CD14-positive monocyte (primary cell): ENCODE measurements at regions not wholly inside any gene's neighbourhood (a gene's known extent, or its start where the extent isn't known, plus 50 kb on each side); places are given as distances from the start of the nearest gene placed in this dataset.

Source experiments
- DNase-seq, 3 donors: peaks; one replicate each; pipeline ENCODE4 v3.0.0-alpha.2; 2011 to 2022
- H2AFZ ChIP-seq: 2 replicates; pipeline ENCODE4 v1.6.0; 2012; ENCODE audit warnings: mild to moderate bottlenecking, low read depth, low read length, inconsistent platforms; ENCODE audit not compliant: insufficient read depth, poor library complexity, severe bottlenecking
- H3K27ac ChIP-seq, 2 donors: 1 replicate in 1 of 2; 2 replicates in 1 of 2; pipeline ENCODE4 v1.5.1; 2012 to 2013; ENCODE audit warnings: low read length in 2 of 2, control low read depth in 1 of 2, inconsistent platforms in 1 of 2, low read depth in 1 of 2, mild to moderate bottlenecking in 1 of 2
- H3K27me3 ChIP-seq, 2 donors: one replicate each; pipeline versions ENCODE4 v1.6.0 to v1.6.1; 2011 to 2013; ENCODE audit warnings: low read length in 2 of 2; ENCODE audit not compliant: control insufficient read depth in 2 of 2, insufficient read depth in 2 of 2
- H3K36me3 ChIP-seq, 2 donors: replicated peaks in 1 of 2; 1 replicate in 1 of 2; 2 replicates in 1 of 2; pipeline versions ENCODE4 v1.5.1 to v1.6.1; 2012 to 2013; ENCODE audit warnings: low read length in 2 of 2, control low read depth in 1 of 2, inconsistent platforms in 1 of 2, mild to moderate bottlenecking in 1 of 2; ENCODE audit not compliant: insufficient read depth in 2 of 2, control insufficient read depth in 1 of 2
- H3K4me1 ChIP-seq, 2 donors: 1 replicate in 1 of 2; 2 replicates in 1 of 2; pipeline versions ENCODE4 v1.5.1 to v1.6.1; 2012 to 2013; ENCODE audit warnings: low read length in 2 of 2, control low read depth in 1 of 2, inconsistent platforms in 1 of 2, mild to moderate bottlenecking in 1 of 2, moderate library complexity in 1 of 2; ENCODE audit not compliant: insufficient read depth in 2 of 2, control insufficient read depth in 1 of 2
- H3K4me2 ChIP-seq: replicated peaks from 2 replicates; pipeline ENCODE3; 2012; ENCODE audit warnings: low read length, moderate library complexity, mild to moderate bottlenecking; ENCODE audit not compliant: poor library complexity, severe bottlenecking; ENCODE audit errors: extremely low read depth
- H3K4me3 ChIP-seq, 3 experiments: fragments of 200-600 bp in 1 of 3; sonication (generic) in 1 of 3; replicated peaks in 1 of 3; 1 replicate in 2 of 3; 2 replicates in 1 of 3; pipeline ENCODE4 v1.5.1; 2011 to 2013; ENCODE audit warnings: low read length in 3 of 3, mild to moderate bottlenecking in 3 of 3, control low read depth in 2 of 3, low read depth in 2 of 3, inconsistent platforms in 1 of 3, moderate library complexity in 1 of 3
- H3K79me2 ChIP-seq: 2 replicates; pipeline ENCODE4 v1.6.0; 2012; ENCODE audit warnings: mild to moderate bottlenecking, control low read depth, inconsistent platforms, low read length, moderate library complexity; ENCODE audit not compliant: insufficient read depth
- H3K9ac ChIP-seq: 2 replicates; pipeline ENCODE4 v1.6.0; 2017; ENCODE audit warnings: low read length, mild to moderate bottlenecking; ENCODE audit not compliant: insufficient read depth, poor library complexity, severe bottlenecking
- H3K9me3 ChIP-seq, 2 donors: replicated peaks in 1 of 2; 1 replicate in 1 of 2; 2 replicates in 1 of 2; pipeline versions ENCODE4 v1.5.1 to v1.6.1; 2012 to 2013; ENCODE audit warnings: low read length in 2 of 2, control low read depth in 1 of 2; ENCODE audit not compliant: control insufficient read depth in 1 of 2, insufficient read depth in 1 of 2
- H4K20me1 ChIP-seq: 2 replicates; pipeline ENCODE4 v1.6.0; 2012; ENCODE audit warnings: mild to moderate bottlenecking, low read length, control low read depth, moderate library complexity; ENCODE audit not compliant: insufficient read depth
- H3K27ac Mint-ChIP-seq, 7 donors: one replicate each; pipeline ENCODE4 v1.8.0; 2020; ENCODE audit warnings: mild to moderate bottlenecking in 7 of 7, mixed read lengths in 7 of 7, moderate library complexity in 6 of 7, inconsistent platforms in 2 of 7
- H3K27me3 Mint-ChIP-seq, 3 donors: one replicate each; pipeline ENCODE4 v1.8.0; 2021 to 2022; ENCODE audit warnings: low read depth in 3 of 3, mild to moderate bottlenecking in 3 of 3, mixed read lengths in 3 of 3, moderate library complexity in 3 of 3, inconsistent platforms in 1 of 3
- H3K36me3 Mint-ChIP-seq, 2 donors: one replicate each; pipeline ENCODE4 v1.8.0; 2020; ENCODE audit warnings: mixed read lengths in 2 of 2, inconsistent platforms in 1 of 2, mild to moderate bottlenecking in 1 of 2
- H3K4me1 Mint-ChIP-seq: one replicate; pipeline ENCODE4 v1.8.0; 2020; ENCODE audit warnings: mild to moderate bottlenecking, mixed read lengths
- H3K4me3 Mint-ChIP-seq, 2 donors: one replicate each; pipeline ENCODE4 v1.8.0; 2020; ENCODE audit warnings: mild to moderate bottlenecking in 2 of 2, mixed read lengths in 2 of 2, moderate library complexity in 1 of 2
- H3K9me3 Mint-ChIP-seq, 7 donors: one replicate each; pipeline ENCODE4 v1.8.0; 2020 to 2022; ENCODE audit warnings: mixed read lengths in 7 of 7, mild to moderate bottlenecking in 6 of 7, moderate library complexity in 6 of 7, inconsistent platforms in 2 of 7
- WGBS: methylation state at CpG from one replicate; pipeline ENCODE4 v1.1.5; 2013; ENCODE audit warnings: missing lambda C conversion rate; ENCODE audit not compliant: insufficient coverage; 5-methylcytosine and 5-hydroxymethylcytosine counted together
- intact Hi-C, 2 donors: fragments of 100-400 bp; cut with micrococcal nuclease; formaldehyde crosslinking; loops; one replicate each; pipeline versions ENCODE4 v1.15.0 to v1.15.1; 2023
- TF ChIP-seq, protein P1 (sequence below): fragments of 200-600 bp; IDR thresholded peaks from one replicate; pipeline ENCODE4 v1.8.0; 2022; ENCODE audit warnings: antibody characterized with exemption, mild to moderate bottlenecking

DNA sequence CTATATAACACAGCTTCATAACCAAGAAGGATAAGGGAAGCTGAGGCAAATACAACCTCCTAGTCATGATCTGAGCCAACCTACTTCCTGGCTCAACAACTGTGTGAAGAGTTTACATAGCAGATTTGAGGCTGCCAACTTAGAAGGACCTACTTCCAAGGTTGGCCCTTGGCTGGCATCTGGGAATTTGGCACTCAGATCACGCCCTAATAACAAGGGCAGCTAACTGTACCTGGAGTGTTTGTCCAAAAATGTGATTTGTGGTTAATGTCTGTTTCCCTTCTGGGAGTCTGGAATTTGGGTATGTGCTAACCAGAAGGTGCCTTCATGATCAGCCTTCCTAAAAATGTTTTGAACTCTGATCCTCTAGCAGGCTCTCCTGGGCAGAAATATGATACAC is 287.2 kb downstream of the CAAP1 start:
- WGBS, result 100% methylated on average over 1 of the region's 1 CpG
- H3K27ac ChIP-seq, result no peak overlapping the region
- no peak for DNase-seq
- intact Hi-C loops, result no loop called here
- no peak overlapping the region for H3K27ac Mint-ChIP-seq
- TF ChIP-seq, protein P1, sequence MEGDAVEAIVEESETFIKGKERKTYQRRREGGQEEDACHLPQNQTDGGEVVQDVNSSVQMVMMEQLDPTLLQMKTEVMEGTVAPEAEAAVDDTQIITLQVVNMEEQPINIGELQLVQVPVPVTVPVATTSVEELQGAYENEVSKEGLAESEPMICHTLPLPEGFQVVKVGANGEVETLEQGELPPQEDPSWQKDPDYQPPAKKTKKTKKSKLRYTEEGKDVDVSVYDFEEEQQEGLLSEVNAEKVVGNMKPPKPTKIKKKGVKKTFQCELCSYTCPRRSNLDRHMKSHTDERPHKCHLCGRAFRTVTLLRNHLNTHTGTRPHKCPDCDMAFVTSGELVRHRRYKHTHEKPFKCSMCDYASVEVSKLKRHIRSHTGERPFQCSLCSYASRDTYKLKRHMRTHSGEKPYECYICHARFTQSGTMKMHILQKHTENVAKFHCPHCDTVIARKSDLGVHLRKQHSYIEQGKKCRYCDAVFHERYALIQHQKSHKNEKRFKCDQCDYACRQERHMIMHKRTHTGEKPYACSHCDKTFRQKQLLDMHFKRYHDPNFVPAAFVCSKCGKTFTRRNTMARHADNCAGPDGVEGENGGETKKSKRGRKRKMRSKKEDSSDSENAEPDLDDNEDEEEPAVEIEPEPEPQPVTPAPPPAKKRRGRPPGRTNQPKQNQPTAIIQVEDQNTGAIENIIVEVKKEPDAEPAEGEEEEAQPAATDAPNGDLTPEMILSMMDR, result no peak
- H3K9me3 Mint-ChIP-seq, result peaks cover 0 to 7% (median 3%) of the 10 kb centered on the region in 7 donors
- no peak overlapping the region for H3K4me2 ChIP-seq
- no peaks in the 10 kb centered on the region for H3K36me3 ChIP-seq
- no peaks in the 10 kb centered on the region for H3K4me1 Mint-ChIP-seq
- no peaks in the 10 kb centered on the region for H3K9me3 ChIP-seq
- H3K4me1 ChIP-seq, result no peaks in the 10 kb centered on the region
- H3K79me2 ChIP-seq, result no peaks in the 10 kb centered on the region
- H3K4me3 ChIP-seq, result no peak overlapping the region
- no peaks in the 10 kb centered on the region for H3K27me3 Mint-ChIP-seq
- H3K9ac ChIP-seq, result no peak overlapping the region
- no peaks in the 10 kb centered on the region for H3K27me3 ChIP-seq
- H3K36me3 Mint-ChIP-seq, result no peaks in the 10 kb centered on the region
- H2AFZ ChIP-seq, result no peak overlapping the region
- H3K4me3 Mint-ChIP-seq, result no peak overlapping the region
- H4K20me1 ChIP-seq, result no peaks in the 10 kb centered on the region

DNA sequence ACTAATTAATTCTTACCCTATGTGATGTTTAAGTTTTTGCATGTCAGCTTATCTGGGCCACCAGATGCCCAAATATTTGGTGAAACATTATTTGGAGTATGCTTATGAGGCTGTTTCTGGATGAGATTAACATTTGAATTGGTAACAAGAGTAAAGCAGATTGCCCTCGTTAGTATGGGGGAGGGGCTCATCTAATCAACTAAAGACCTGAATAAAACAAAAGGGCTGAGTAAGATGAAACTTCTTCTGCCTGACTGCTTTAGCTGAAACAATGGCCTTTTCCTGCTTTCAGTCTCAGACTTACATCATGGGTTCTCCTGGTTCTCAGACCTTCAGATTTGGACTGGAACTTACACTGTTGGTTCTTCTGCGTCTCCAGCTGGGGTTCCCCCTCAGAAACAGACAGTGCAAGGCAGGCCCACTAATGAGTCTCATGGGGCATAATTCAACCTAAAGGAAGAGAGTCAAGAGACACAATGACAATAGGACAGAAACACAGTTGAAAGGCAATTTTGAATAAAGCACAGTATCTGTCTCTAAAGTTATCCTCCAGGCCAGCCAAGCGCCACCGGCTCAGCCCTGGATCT is 288.4 kb downstream of the CAAP1 start:
- no peaks in the 10 kb centered on the region for H3K4me1 Mint-ChIP-seq
- DNase-seq, result no peak
- H3K4me3 Mint-ChIP-seq, result no peak overlapping the region
- WGBS, result 100% methylated on average over 1 of the region's 4 CpGs
- intact Hi-C loops, result no loop called here
- Histone ChIP-seq H3K4me3 (no peak overlapping the region), H3K36me3 (no peaks in the 10 kb centered on the region), H3K27ac (no peak overlapping the region), H3K4me1 (no peaks in the 10 kb centered on the region), H3K79me2 (no peaks in the 10 kb centered on the region), H3K9ac (no peak overlapping the region), H3K4me2 (no peak overlapping the region), H4K20me1 (no peaks in the 10 kb centered on the region), H3K27me3 (no peaks in the 10 kb centered on the region), H3K9me3 (no peaks in the 10 kb centered on the region), H2AFZ (no peak overlapping the region)
- peak overlapping the region in 1 of 7 donors; percentile 58 for H3K27ac Mint-ChIP-seq
- TF ChIP-seq, protein P1, result no peak
- no peaks in the 10 kb centered on the region for H3K27me3 Mint-ChIP-seq
- peaks cover 0 to 7% (median 3%) of the 10 kb centered on the region in 7 donors for H3K9me3 Mint-ChIP-seq
- H3K36me3 Mint-ChIP-seq, result no peaks in the 10 kb centered on the region
